K562 (cell line): ENCODE measurements at regions not wholly inside any gene's neighbourhood (a gene's known extent, or its start where the extent isn't known, plus 50 kb on each side); places are given as distances from the start of the nearest gene placed in this dataset.
"Not testable (repeated sequence)": the region's sequence is repeated elsewhere in the genome, so short reads cannot be mapped to it uniquely, and the experiment has no call there.

Experiments used
- ATAC-seq: fragments of 200-7000 bp; cut with Tn5 transposase; 3 replicates; pipeline ENCODE4 v1.9.1; 2020; ENCODE audit warnings: moderate library complexity
- BruUV-seq: library from RNA; stranded (reverse); fragments of 400-500 nt; replicated peaks from 2 replicates; lab custom pipeline; 2021; lab: Mats Ljungman, UMichigan
- CTCF ChIA-PET: fragments of 300-600 bp; formaldehyde crosslinking; extraction: SDS; loops from one replicate; lab custom pipeline; 2021; ENCODE audit warnings: low intra/inter-chr PET ratio; lab: Yijun Ruan, JAX
- POLR2A ChIA-PET: fragments of 300-600, 350-650 bp; sonication (Branson Sonifier 250); formaldehyde crosslinking; extraction: SDS; loops from one replicate; lab custom pipeline; 2021; ENCODE audit warnings: antibody characterized with exemption, inconsistent platforms; lab: Yijun Ruan, JAX
- DNase-seq, 4 experiments: peaks; one replicate each; pipeline versions ENCODE4 v3.0.0 to v3.0.0-alpha.2; 2011 to 2018; ENCODE audit warnings: low spot score in 3 of 4, mixed read lengths in 3 of 4; ENCODE audit errors: extremely low read depth in 1 of 4
- FAIRE-seq: peaks from 2 replicates; lab custom pipeline; 2011; peaks lifted over from hg19 to GRCh38; lab: Jason Lieb, UNC
- H2AFZ ChIP-seq: 2 replicates; pipeline ENCODE4 v1.6.0; 2011; ENCODE audit warnings: low read depth, low read length, control low read depth, inconsistent platforms
- H3K27ac ChIP-seq: fragments of 200-600 bp; 3 replicates; pipeline ENCODE4 v1.8.0; 2011; ENCODE audit warnings: low read depth, mild to moderate bottlenecking, control low read depth, inconsistent platforms, low read length, moderate library complexity, mixed read lengths; ENCODE audit errors: extremely low read depth
- H3K27me3 ChIP-seq, 2 experiments: fragments of 300-600 bp in 1 of 2; 2 replicates in 1 of 2; 3 replicates in 1 of 2; pipeline versions ENCODE4 v1.6.0 to v1.8.0; 2011; ENCODE audit warnings: inconsistent platforms in 2 of 2, low read length in 2 of 2, mild to moderate bottlenecking in 1 of 2, mixed read lengths in 1 of 2, moderate library complexity in 1 of 2; ENCODE audit not compliant: control insufficient read depth in 2 of 2, insufficient read depth in 2 of 2
- H3K36me3 ChIP-seq: fragments of 300-600 bp; 3 replicates; pipeline ENCODE4 v1.8.0; 2011; ENCODE audit warnings: mild to moderate bottlenecking, low read length, inconsistent platforms; ENCODE audit not compliant: control insufficient read depth, insufficient read depth
- H3K4me1 ChIP-seq, 2 experiments: fragments of 200-600 bp in 1 of 2; replicated peaks in 1 of 2; 2 replicates in 1 of 2; 3 replicates in 1 of 2; pipeline versions ENCODE4 v1.5.1 to v1.8.0; 2011; ENCODE audit warnings: inconsistent platforms in 2 of 2, low read length in 2 of 2, mild to moderate bottlenecking in 1 of 2, mixed read lengths in 1 of 2, moderate library complexity in 1 of 2; ENCODE audit not compliant: control insufficient read depth in 2 of 2, insufficient read depth in 2 of 2
- H3K4me2 ChIP-seq: 2 replicates; pipeline ENCODE4 v1.6.1; 2011; ENCODE audit warnings: low read length, control low read depth, inconsistent platforms, mixed read lengths; ENCODE audit not compliant: insufficient read depth
- H3K4me3 ChIP-seq: fragments of 200-600 bp; sonication (generic), shearing (Covaris generic); 2 replicates; pipeline ENCODE4 v1.5.1; 2016; ENCODE audit warnings: control low read depth, inconsistent platforms
- H3K79me2 ChIP-seq: fragments of 200-600 bp; 3 replicates; pipeline ENCODE4 v1.8.0; 2011; ENCODE audit warnings: low read length, inconsistent platforms; ENCODE audit not compliant: control insufficient read depth, insufficient read depth
- H3K9ac ChIP-seq, 2 experiments: 2 replicates each; pipeline versions ENCODE4 v1.6.0 to v1.6.1; 2011; ENCODE audit warnings: low read depth in 2 of 2, low read length in 2 of 2, control low read depth in 1 of 2, inconsistent platforms in 1 of 2, mild to moderate bottlenecking in 1 of 2, mixed read lengths in 1 of 2; ENCODE audit not compliant: insufficient read depth in 1 of 2
- H3K9me1 ChIP-seq: one replicate; pipeline ENCODE4 v1.6.0; 2011; ENCODE audit warnings: inconsistent platforms, mild to moderate bottlenecking, low read length, moderate library complexity; ENCODE audit not compliant: control insufficient read depth, insufficient read depth
- H3K9me3 ChIP-seq: replicated peaks from 2 replicates; pipeline ENCODE4 v1.5.1; 2011; ENCODE audit warnings: low read depth, low read length, inconsistent platforms; ENCODE audit not compliant: control insufficient read depth, insufficient read depth
- H4K20me1 ChIP-seq: replicated peaks from 2 replicates; pipeline ENCODE4 v1.6.1; 2011; ENCODE audit warnings: low read length, inconsistent platforms, mixed read lengths; ENCODE audit not compliant: control insufficient read depth, insufficient read depth
- MGA ChIP-seq: fragments of 450-650 bp; IDR thresholded peaks from 2 replicates; pipeline ENCODE4 v1.6.1; 2016; ENCODE audit warnings: mild to moderate bottlenecking, moderate library complexity
- USF1 ChIP-seq: sonication (generic); formaldehyde crosslinking; IDR thresholded peaks from 2 replicates; pipeline ENCODE4 v1.9.0; 2022; ENCODE audit warnings: mild to moderate bottlenecking, missing genetic modification reagents
- ZEB2 ChIP-seq: fragments of 450-650 bp; IDR thresholded peaks from 2 replicates; pipeline ENCODE4 v1.6.1; 2016
- WGBS: fragments of 100-300 bp; shearing (Covaris generic); methylation state at CpG from one replicate; pipeline ENCODE4 v1.1.6; 2016; ENCODE audit warnings: low coverage, mixed read lengths; ENCODE audit not compliant: insufficient coverage; ENCODE audit errors: missing lambda C conversion rate; 5-methylcytosine and 5-hydroxymethylcytosine counted together
- in situ Hi-C: fragments of 300-500 bp; cut with MboI; formaldehyde crosslinking; loops from 4 replicates; pipeline ENCODE4 v1.15.0; 2018; ENCODE audit warnings: inconsistent platforms, mixed read lengths
- intact Hi-C: fragments of 100-400 bp; cut with micrococcal nuclease; formaldehyde crosslinking; loops from 2 replicates; pipeline ENCODE4 v1.14.2; 2022

DNA sequence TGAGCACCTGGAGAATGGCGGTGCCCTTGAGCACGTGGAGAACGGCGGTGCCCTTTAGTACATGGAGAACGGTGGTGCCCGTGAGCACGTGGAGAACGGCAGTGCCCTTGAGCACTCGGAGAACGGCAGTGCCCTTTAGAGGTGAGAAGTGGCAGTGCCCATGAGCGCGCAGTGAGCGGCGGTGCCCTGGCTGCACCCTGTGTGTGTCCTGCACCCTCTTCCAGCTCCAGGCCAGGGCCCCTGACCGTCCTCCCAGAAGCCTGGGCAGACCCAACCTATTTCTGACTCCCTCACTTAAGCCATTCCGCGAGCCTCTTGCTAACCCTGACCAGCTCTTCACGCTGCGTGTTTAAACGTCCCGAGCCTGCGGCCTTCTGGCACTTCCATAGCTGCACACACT is 151.3 kb downstream of the DLL1 start (continued):
- TF ChIP-seq MGA (no peak), ZEB2 (no peak), USF1 (CRISPR knock-in tag) (no peak)

- POLR2A ChIA-PET, result interaction anchor here (1.1 kb wide), 1 partner anchor 12 kb away, joined by 5 read pairs; no protein-coding TSS in a partner anchor
- WGBS, result 6% methylated on average over 24 of the region's 24 CpGs
- H3K27ac ChIP-seq, H3K4me1 ChIP-seq, FAIRE-seq, H3K36me3 ChIP-seq, H3K4me2 ChIP-seq, DNase-seq, BruUV-seq, CTCF ChIA-PET, H3K9me1 ChIP-seq, H3K9me3 ChIP-seq, intact Hi-C loops, ATAC-seq, H4K20me1 ChIP-seq, H2AFZ ChIP-seq, H3K4me3 ChIP-seq, in situ Hi-C loops, H3K79me2 ChIP-seq, H3K9ac ChIP-seq: not testable (repeated sequence)
- H3K27me3 ChIP-seq, result peaks cover 13 to 74% of the 10 kb centered on the region in 2 experiments; a peak in 4 of 5 replicates
Measured at GRCh38 chr6:170139046-170139445, 151.8 kb downstream of the DLL1 start.
